ENCODE measurements at regions not wholly inside any gene's neighbourhood (a gene's known extent, or its start where the extent isn't known, plus 50 kb on each side); places are given as distances from the start of the nearest gene placed in this dataset.

- intact Hi-C loops (cut with DNase I; ENCODE audit: low total_unique reads) = no loop called here
- no peak for TF ChIP-seq POLR2AphosphoS5 (IDR thresholded peaks at IDR 0.05)
- TF ChIP-seq, protein P1, sequence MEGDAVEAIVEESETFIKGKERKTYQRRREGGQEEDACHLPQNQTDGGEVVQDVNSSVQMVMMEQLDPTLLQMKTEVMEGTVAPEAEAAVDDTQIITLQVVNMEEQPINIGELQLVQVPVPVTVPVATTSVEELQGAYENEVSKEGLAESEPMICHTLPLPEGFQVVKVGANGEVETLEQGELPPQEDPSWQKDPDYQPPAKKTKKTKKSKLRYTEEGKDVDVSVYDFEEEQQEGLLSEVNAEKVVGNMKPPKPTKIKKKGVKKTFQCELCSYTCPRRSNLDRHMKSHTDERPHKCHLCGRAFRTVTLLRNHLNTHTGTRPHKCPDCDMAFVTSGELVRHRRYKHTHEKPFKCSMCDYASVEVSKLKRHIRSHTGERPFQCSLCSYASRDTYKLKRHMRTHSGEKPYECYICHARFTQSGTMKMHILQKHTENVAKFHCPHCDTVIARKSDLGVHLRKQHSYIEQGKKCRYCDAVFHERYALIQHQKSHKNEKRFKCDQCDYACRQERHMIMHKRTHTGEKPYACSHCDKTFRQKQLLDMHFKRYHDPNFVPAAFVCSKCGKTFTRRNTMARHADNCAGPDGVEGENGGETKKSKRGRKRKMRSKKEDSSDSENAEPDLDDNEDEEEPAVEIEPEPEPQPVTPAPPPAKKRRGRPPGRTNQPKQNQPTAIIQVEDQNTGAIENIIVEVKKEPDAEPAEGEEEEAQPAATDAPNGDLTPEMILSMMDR (IDR thresholded peaks at IDR 0.05) = no peak
- TF ChIP-seq POLR2A (IDR thresholded peaks at IDR 0.05) = no peak
- no peaks in the 10 kb centered on the region for H3K9me3 ChIP-seq
- H3K4me1 ChIP-seq = no peaks in the 10 kb centered on the region
- H3K27ac ChIP-seq = no peak overlapping the region
- no peaks in the 10 kb centered on the region for H3K36me3 ChIP-seq
- DNase-seq (ENCODE audit: low spot score in 2 of 2) = no peak
- H3K27me3 ChIP-seq = no peaks in the 10 kb centered on the region
- no peak overlapping the region for H3K4me3 ChIP-seq
Measured at GRCh38 chr2:131417886-131418285, 53.9 kb upstream of the RAB6D start.

DNA sequence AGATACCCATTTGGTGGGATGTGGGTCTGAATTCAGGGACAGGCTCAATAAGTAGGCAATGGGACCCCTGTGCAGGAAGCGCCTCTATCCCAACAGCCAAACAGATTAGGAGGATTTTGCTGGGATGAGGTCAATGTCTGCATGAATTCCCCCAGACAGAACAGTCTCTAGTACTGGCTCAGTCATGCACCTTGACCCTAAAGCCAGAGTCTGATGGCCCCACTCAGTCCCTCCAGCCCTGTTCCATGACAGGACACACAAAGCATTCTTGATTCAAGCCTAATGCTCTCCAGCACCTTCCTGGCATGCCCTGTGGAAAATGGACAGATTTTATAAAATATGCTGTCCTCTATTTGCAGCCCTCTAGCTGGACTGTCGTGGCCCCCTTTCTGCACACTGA, 49.8 kb upstream of the RAB6D start:
- Histone ChIP-seq H3K4me1 (no peaks in the 10 kb centered on the region), H3K27ac (no peak overlapping the region), H3K27me3 (peaks cover 0 to 3% of the 10 kb centered on the region in 2 donors), H3K9me3 (no peaks in the 10 kb centered on the region), H3K36me3 (no peaks in the 10 kb centered on the region), H3K4me3 (no peak overlapping the region)
- no peak for DNase-seq (ENCODE audit: low spot score in 2 of 2)
- intact Hi-C loops (cut with DNase I; ENCODE audit: low total_unique reads) = no loop called here
- TF ChIP-seq POLR2AphosphoS5 (IDR thresholded peaks at IDR 0.05) (no peak), POLR2A (IDR thresholded peaks at IDR 0.05) (no peak)
- TF ChIP-seq, protein P1 (IDR thresholded peaks at IDR 0.05) = no peak
